ENCODE measurements at regions not wholly inside any gene's neighbourhood (a gene's known extent, or its start where the extent isn't known, plus 50 kb on each side); places are given as distances from the start of the nearest gene placed in this dataset.

- ChIA-PET POLR2A (no interaction called here), CTCF (no interaction called here)
- intact Hi-C loops (cut with micrococcal nuclease), result no loop called here
- Mint-ChIP-seq H3K27ac (no peak overlapping the region), H3K4me3 (no peak overlapping the region), H3K27me3 (no peaks in the 10 kb centered on the region), H3K4me1 (peaks cover 3% of the 10 kb centered on the region), H3K9me3 (no peaks in the 10 kb centered on the region), H3K36me3 (ENCODE audit: low read depth) (no peaks in the 10 kb centered on the region)
- no peak for TF ChIP-seq CTCF (IDR thresholded peaks at IDR 0.05)
- DNase-seq (no peak), ATAC-seq (ENCODE audit: low read depth) (no peak)
These were observed 418.2 kb upstream of the ZEB2 start for GRCh38 chr2:144937910-144938709.

GRCh38 chr2:144937066-144937465 is 417.1 kb upstream of the ZEB2 start:
- CTCF ChIA-PET, result no interaction called here

GRCh38 chr2:144936442-144936841 is 416.5 kb upstream of the ZEB2 start:
- no peak for DNase-seq
- Mint-ChIP-seq H3K4me3 (no peak overlapping the region), H3K9me3 (no peaks in the 10 kb centered on the region), H3K36me3 (ENCODE audit: low read depth) (no peaks in the 10 kb centered on the region), H3K4me1 (peaks cover 3% of the 10 kb centered on the region), H3K27me3 (no peaks in the 10 kb centered on the region), H3K27ac (no peak overlapping the region)
- TF ChIP-seq CTCF (IDR thresholded peaks at IDR 0.05), result no peak
- CTCF ChIA-PET, result no interaction called here
- intact Hi-C loops (cut with micrococcal nuclease), result no loop called here
- ATAC-seq (ENCODE audit: low read depth), result no peak
- POLR2A ChIA-PET, result no interaction called here

More at GRCh38 chr2:144937066-144937465, 417.1 kb upstream of the ZEB2 start:
- no peak for TF ChIP-seq CTCF (IDR thresholded peaks at IDR 0.05)
- Mint-ChIP-seq H3K36me3 (ENCODE audit: low read depth) (no peaks in the 10 kb centered on the region), H3K9me3 (no peaks in the 10 kb centered on the region), H3K27ac (no peak overlapping the region), H3K27me3 (no peaks in the 10 kb centered on the region), H3K4me1 (peaks cover 3% of the 10 kb centered on the region), H3K4me3 (no peak overlapping the region)
- intact Hi-C loops (cut with micrococcal nuclease), result no loop called here
- POLR2A ChIA-PET, result no interaction called here
- DNase-seq (no peak), ATAC-seq (ENCODE audit: low read depth) (no peak)

DNA sequence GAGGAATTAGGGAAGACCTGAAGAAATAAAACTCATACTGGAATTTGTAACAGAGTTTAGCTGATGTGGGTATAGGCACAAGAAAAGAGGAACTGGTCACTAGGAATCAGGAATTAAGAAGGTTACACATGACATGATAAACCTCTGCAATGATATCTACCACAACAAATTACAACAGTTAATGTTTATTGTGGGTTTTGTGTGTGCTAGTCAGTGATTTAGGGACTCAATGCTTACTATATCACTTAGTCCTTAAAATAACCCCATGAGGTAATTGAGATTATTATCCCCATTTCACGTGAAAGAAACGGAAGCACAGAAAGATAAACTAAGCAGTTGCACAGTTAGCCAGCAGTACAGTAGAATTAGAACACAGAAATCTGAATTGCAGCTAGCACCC is 415.8 kb upstream of the ZEB2 start:
- H3K4me3 Mint-ChIP-seq, result no peak overlapping the region
- TF ChIP-seq CTCF (IDR thresholded peaks at IDR 0.05), result no peak
- no peak overlapping the region for H3K27ac Mint-ChIP-seq
- intact Hi-C loops (cut with micrococcal nuclease), result no loop called here
- no peaks in the 10 kb centered on the region for H3K9me3 Mint-ChIP-seq
- DNase-seq (no peak), ATAC-seq (ENCODE audit: low read depth) (no peak)
- ChIA-PET CTCF (no interaction called here), POLR2A (no interaction called here)
- H3K27me3 Mint-ChIP-seq, result no peaks in the 10 kb centered on the region
- peaks cover 3% of the 10 kb centered on the region for H3K4me1 Mint-ChIP-seq
- no peaks in the 10 kb centered on the region for H3K36me3 Mint-ChIP-seq (ENCODE audit: low read depth)

- ATAC-seq (ENCODE audit: low read depth) (no peak), DNase-seq (no peak)
- intact Hi-C loops (cut with micrococcal nuclease), result no loop called here
- ChIA-PET CTCF (no interaction called here), POLR2A (no interaction called here)
- no peak overlapping the region for H3K4me3 Mint-ChIP-seq
- H3K36me3 Mint-ChIP-seq (ENCODE audit: low read depth), result no peaks in the 10 kb centered on the region
- H3K27me3 Mint-ChIP-seq, result no peaks in the 10 kb centered on the region
- TF ChIP-seq CTCF (IDR thresholded peaks at IDR 0.05), result no peak
- H3K9me3 Mint-ChIP-seq, result no peaks in the 10 kb centered on the region
- H3K4me1 Mint-ChIP-seq, result peaks cover 3% of the 10 kb centered on the region
- H3K27ac Mint-ChIP-seq, result no peak overlapping the region
These were observed 415.3 kb upstream of the ZEB2 start for GRCh38 chr2:144935191-144935590.
